Rectal smooth muscle tissue (tissue), 1 donor: ENCODE measurements at regions not wholly inside any gene's neighbourhood (a gene's known extent, or its start where the extent isn't known, plus 50 kb on each side); places are given as distances from the start of the nearest gene placed in this dataset.
"Not testable (repeated sequence)": the region's sequence is repeated elsewhere in the genome, so short reads cannot be mapped to it uniquely, and the experiment has no call there.

Source experiments
- H3K27ac ChIP-seq: one replicate; pipeline ENCODE4 v1.7.0; 2013; ENCODE audit warnings: low read depth, low read length, inconsistent platforms
- H3K27me3 ChIP-seq: one replicate; pipeline ENCODE4 v1.7.0; 2013; ENCODE audit warnings: low read length; ENCODE audit not compliant: control insufficient read depth, insufficient read depth
- H3K36me3 ChIP-seq: one replicate; pipeline ENCODE4 v1.7.0; 2013; ENCODE audit warnings: low read length; ENCODE audit not compliant: control insufficient read depth, insufficient read depth
- H3K4me1 ChIP-seq: one replicate; pipeline ENCODE4 v1.7.0; 2013; ENCODE audit warnings: low read length; ENCODE audit not compliant: control insufficient read depth, insufficient read depth
- H3K4me3 ChIP-seq: one replicate; pipeline ENCODE4 v1.7.0; 2013; ENCODE audit warnings: low read length
- H3K9ac ChIP-seq: one replicate; pipeline ENCODE4 v1.7.0; 2013; ENCODE audit warnings: low read length

- no peak overlapping the region for H3K9ac ChIP-seq
- H3K36me3 ChIP-seq = no peaks in the 10 kb centered on the region
- no peaks in the 10 kb centered on the region for H3K4me1 ChIP-seq
- H3K4me3 ChIP-seq = no peak overlapping the region
- no peaks in the 10 kb centered on the region for H3K27me3 ChIP-seq
- no peak overlapping the region for H3K27ac ChIP-seq
These were observed 1135.3 kb downstream of the SLITRK5 start for GRCh38 chr13:88806438-88806837.

GRCh38 chr13:88817560-88817959 lies 1146.4 kb downstream of the SLITRK5 start:
- no peaks in the 10 kb centered on the region for H3K4me1 ChIP-seq
- H3K9ac ChIP-seq = no peak overlapping the region
- H3K27ac ChIP-seq = no peak overlapping the region
- no peaks in the 10 kb centered on the region for H3K36me3 ChIP-seq
- no peak overlapping the region for H3K4me3 ChIP-seq
- no peaks in the 10 kb centered on the region for H3K27me3 ChIP-seq

GRCh38 chr13:88823114-88823513 lies 1151.9 kb downstream of the SLITRK5 start:
- Histone ChIP-seq H3K27ac (no peak overlapping the region), H3K4me3 (no peak overlapping the region), H3K27me3 (no peaks in the 10 kb centered on the region), H3K4me1 (no peaks in the 10 kb centered on the region), H3K36me3 (no peaks in the 10 kb centered on the region), H3K9ac (no peak overlapping the region)

GRCh38 chr13:88824218-88824617 lies 1153.0 kb downstream of the SLITRK5 start:
- H3K36me3 ChIP-seq = no peaks in the 10 kb centered on the region
- H3K27ac ChIP-seq = no peak overlapping the region
- no peak overlapping the region for H3K9ac ChIP-seq
- no peaks in the 10 kb centered on the region for H3K27me3 ChIP-seq
- no peaks in the 10 kb centered on the region for H3K4me1 ChIP-seq
- no peak overlapping the region for H3K4me3 ChIP-seq

- Histone ChIP-seq H3K4me1 (no peaks in the 10 kb centered on the region), H3K9ac (no peak overlapping the region), H3K4me3 (no peak overlapping the region), H3K36me3 (no peaks in the 10 kb centered on the region), H3K27ac (no peak overlapping the region), H3K27me3 (no peaks in the 10 kb centered on the region)
These were observed 1168.9 kb downstream of the SLITRK5 start for GRCh38 chr13:88840085-88840484.

GRCh38 chr13:88852293-88852692 lies 1181.1 kb downstream of the SLITRK5 start:
- not testable (repeated sequence) for H3K4me1 ChIP-seq, H3K9ac ChIP-seq, H3K27ac ChIP-seq, H3K36me3 ChIP-seq, H3K4me3 ChIP-seq, H3K27me3 ChIP-seq

- no peaks in the 10 kb centered on the region for H3K4me1 ChIP-seq
- no peak overlapping the region for H3K9ac ChIP-seq
- no peaks in the 10 kb centered on the region for H3K36me3 ChIP-seq
- no peak overlapping the region for H3K4me3 ChIP-seq
- no peaks in the 10 kb centered on the region for H3K27me3 ChIP-seq
- H3K27ac ChIP-seq = no peak overlapping the region
These were observed 1186.1 kb downstream of the SLITRK5 start for GRCh38 chr13:88857256-88857655.

- no peak overlapping the region for H3K4me3 ChIP-seq
- H3K27me3 ChIP-seq = no peaks in the 10 kb centered on the region
- H3K36me3 ChIP-seq = no peaks in the 10 kb centered on the region
- H3K9ac ChIP-seq = no peak overlapping the region
- no peak overlapping the region for H3K27ac ChIP-seq
- no peaks in the 10 kb centered on the region for H3K4me1 ChIP-seq
These were observed 1191.0 kb downstream of the SLITRK5 start for GRCh38 chr13:88862095-88862620.

GRCh38 chr13:88863116-88863515 lies 1191.9 kb downstream of the SLITRK5 start:
- Histone ChIP-seq H3K27ac (no peak overlapping the region), H3K4me3 (no peak overlapping the region), H3K36me3 (no peaks in the 10 kb centered on the region), H3K27me3 (no peaks in the 10 kb centered on the region), H3K9ac (no peak overlapping the region), H3K4me1 (no peaks in the 10 kb centered on the region)

GRCh38 chr13:88866195-88866594 lies 1195.0 kb downstream of the SLITRK5 start:
- Histone ChIP-seq H3K9ac (no peak overlapping the region), H3K4me3 (no peak overlapping the region), H3K4me1 (no peaks in the 10 kb centered on the region), H3K27ac (no peak overlapping the region), H3K27me3 (no peaks in the 10 kb centered on the region), H3K36me3 (no peaks in the 10 kb centered on the region)

- no peaks in the 10 kb centered on the region for H3K36me3 ChIP-seq
- no peak overlapping the region for H3K4me3 ChIP-seq
- H3K9ac ChIP-seq = no peak overlapping the region
- H3K4me1 ChIP-seq = no peaks in the 10 kb centered on the region
- H3K27ac ChIP-seq = no peak overlapping the region
- H3K27me3 ChIP-seq = no peaks in the 10 kb centered on the region
These were observed 1212.6 kb downstream of the SLITRK5 start for GRCh38 chr13:88883741-88884140.

GRCh38 chr13:88887045-88887662 lies 1216.0 kb downstream of the SLITRK5 start:
- Histone ChIP-seq H3K27me3 (no peaks in the 10 kb centered on the region), H3K9ac (no peak overlapping the region), H3K4me1 (no peaks in the 10 kb centered on the region), H3K27ac (no peak overlapping the region), H3K4me3 (no peak overlapping the region), H3K36me3 (no peaks in the 10 kb centered on the region)

GRCh38 chr13:88895261-88895941 lies 1224.2 kb downstream of the SLITRK5 start:
- Histone ChIP-seq H3K27ac (no peak overlapping the region), H3K36me3 (no peaks in the 10 kb centered on the region), H3K4me1 (no peaks in the 10 kb centered on the region), H3K4me3 (no peak overlapping the region), H3K27me3 (no peaks in the 10 kb centered on the region), H3K9ac (no peak overlapping the region)
